Mesenchymal stem cell (in vitro differentiated cells and primary cell): ENCODE measurements at regions not wholly inside any gene's neighbourhood (a gene's known extent, or its start where the extent isn't known, plus 50 kb on each side); places are given as distances from the start of the nearest gene placed in this dataset.

ENCODE experiments used
- DNase-seq: peaks from one replicate; pipeline ENCODE4 v3.0.0-alpha.2; 2013
- H2AFZ ChIP-seq: one replicate; pipeline ENCODE4 v1.6.1; 2013; ENCODE audit warnings: low read depth, mild to moderate bottlenecking, control low read depth, inconsistent platforms, low read length, moderate library complexity
- H2AK5ac ChIP-seq: 2 replicates; pipeline ENCODE4 v1.6.1; 2013; ENCODE audit warnings: low read length, moderate library complexity, mild to moderate bottlenecking, inconsistent platforms; ENCODE audit not compliant: severe bottlenecking
- H2BK120ac ChIP-seq: one replicate; pipeline ENCODE4 v1.6.1; 2013; ENCODE audit warnings: low read depth, mild to moderate bottlenecking, inconsistent platforms, low read length, moderate library complexity
- H2BK12ac ChIP-seq, 2 experiments: one replicate each; pipeline ENCODE4 v1.6.1; 2013; ENCODE audit warnings: inconsistent platforms in 2 of 2, low read length in 2 of 2, mild to moderate bottlenecking in 2 of 2, moderate library complexity in 2 of 2, control low read depth in 1 of 2
- H2BK15ac ChIP-seq: one replicate; pipeline ENCODE4 v1.6.1; 2013; ENCODE audit warnings: mild to moderate bottlenecking, low read depth, inconsistent platforms; ENCODE audit not compliant: poor library complexity, severe bottlenecking
- H2BK5ac ChIP-seq: 2 replicates; pipeline ENCODE4 v1.6.1; 2013; ENCODE audit warnings: low read depth, mild to moderate bottlenecking, low read length, control low read depth, inconsistent platforms; ENCODE audit not compliant: poor library complexity, severe bottlenecking
- H3K14ac ChIP-seq, 2 experiments: one replicate each; pipeline ENCODE4 v1.6.1; 2013; ENCODE audit warnings: inconsistent platforms in 2 of 2, low read length in 2 of 2, control low read depth in 1 of 2, mild to moderate bottlenecking in 1 of 2, moderate library complexity in 1 of 2
- H3K18ac ChIP-seq, 2 experiments: one replicate each; pipeline ENCODE4 v1.6.1; 2013; ENCODE audit warnings: inconsistent platforms in 2 of 2, low read length in 2 of 2, control low read depth in 1 of 2, low read depth in 1 of 2, mild to moderate bottlenecking in 1 of 2
- H3K23ac ChIP-seq, 2 experiments: one replicate each; pipeline ENCODE4 v1.6.1; 2013; ENCODE audit warnings: inconsistent platforms in 2 of 2, low read length in 2 of 2, mild to moderate bottlenecking in 2 of 2, moderate library complexity in 2 of 2, control low read depth in 1 of 2
- H3K27ac ChIP-seq: 2 replicates; pipeline ENCODE4 v1.5.1; 2013; ENCODE audit warnings: mild to moderate bottlenecking, moderate library complexity, low read length, control low read depth, inconsistent platforms; ENCODE audit not compliant: poor library complexity, severe bottlenecking
- H3K27me3 ChIP-seq, 2 experiments: 2 replicates each; pipeline versions ENCODE4 v1.6.1 to v1.7.0; 2013; ENCODE audit warnings: low read length in 2 of 2, mild to moderate bottlenecking in 2 of 2, moderate library complexity in 2 of 2, control low read depth in 1 of 2, inconsistent platforms in 1 of 2; ENCODE audit not compliant: control insufficient read depth in 1 of 2, insufficient read depth in 1 of 2
- H3K36me3 ChIP-seq, 2 experiments: 2 replicates each; pipeline versions ENCODE4 v1.6.1 to v1.7.0; 2013; ENCODE audit warnings: low read length in 2 of 2, control low read depth in 1 of 2, inconsistent platforms in 1 of 2, low read depth in 1 of 2, mild to moderate bottlenecking in 1 of 2; ENCODE audit not compliant: insufficient read depth in 2 of 2, control insufficient read depth in 1 of 2
- H3K4ac ChIP-seq, 2 experiments: one replicate each; pipeline ENCODE4 v1.6.1; 2013; ENCODE audit warnings: inconsistent platforms in 2 of 2, low read length in 2 of 2, mild to moderate bottlenecking in 2 of 2, moderate library complexity in 2 of 2, control low read depth in 1 of 2, low read depth in 1 of 2
- H3K4me1 ChIP-seq: 2 replicates; pipeline ENCODE4 v1.6.1; 2013; ENCODE audit warnings: low read depth, low read length, control low read depth; ENCODE audit not compliant: control insufficient read depth, insufficient read depth
- H3K4me2 ChIP-seq: 2 replicates; pipeline ENCODE4 v1.6.1; 2013; ENCODE audit warnings: low read length, mild to moderate bottlenecking, inconsistent platforms; ENCODE audit not compliant: poor library complexity, severe bottlenecking
- H3K4me3 ChIP-seq, 2 experiments: 2 replicates each; pipeline versions ENCODE4 v1.5.1 to v1.7.0; 2013; ENCODE audit warnings: low read length in 2 of 2, mild to moderate bottlenecking in 2 of 2, control low read depth in 1 of 2, low read depth in 1 of 2; ENCODE audit not compliant: insufficient read depth in 1 of 2
- H3K79me1 ChIP-seq: replicated peaks from 2 replicates; pipeline ENCODE4 v1.6.1; 2013; ENCODE audit warnings: mild to moderate bottlenecking, control low read depth, low read length, inconsistent platforms; ENCODE audit not compliant: poor library complexity, severe bottlenecking
- H3K9ac ChIP-seq: 2 replicates; pipeline ENCODE4 v1.7.0; 2013; ENCODE audit warnings: mild to moderate bottlenecking, low read length, moderate library complexity
- H3K9me3 ChIP-seq: 2 replicates; pipeline ENCODE4 v1.7.0; 2013; ENCODE audit warnings: mild to moderate bottlenecking, low read length; ENCODE audit not compliant: control insufficient read depth
- H4K8ac ChIP-seq: one replicate; pipeline ENCODE4 v1.6.1; 2013; ENCODE audit warnings: inconsistent platforms, mild to moderate bottlenecking, low read length, moderate library complexity
- H4K91ac ChIP-seq: one replicate; pipeline ENCODE4 v1.6.1; 2013; ENCODE audit warnings: mild to moderate bottlenecking, low read length, inconsistent platforms
- WGBS: methylation state at CpG from one replicate; pipeline ENCODE4 v1.1.7; 2013; ENCODE audit warnings: mixed read lengths; 5-methylcytosine and 5-hydroxymethylcytosine counted together

DNA sequence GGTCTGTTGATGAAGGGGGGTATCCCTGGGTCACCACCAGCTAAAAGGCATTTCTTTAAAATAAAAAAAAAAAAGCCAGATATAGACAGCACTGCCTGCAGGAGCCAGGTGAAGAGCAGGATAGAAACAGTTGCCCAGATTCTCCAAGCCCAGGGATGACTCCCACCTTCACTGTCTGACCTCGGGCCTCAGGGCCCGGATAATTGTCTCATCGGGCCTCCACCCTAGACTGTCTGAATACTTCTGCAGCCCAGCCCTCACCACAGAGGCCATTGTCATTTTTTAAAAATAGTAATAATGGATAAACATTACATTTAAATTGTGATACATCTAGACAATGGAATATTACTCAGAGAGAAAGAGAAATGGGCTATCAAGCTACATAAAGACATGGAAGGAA, 92.8 kb upstream of the TNRC6C start:
- H3K27ac ChIP-seq, result no peak overlapping the region
- H2BK120ac ChIP-seq, result no peak overlapping the region
- peaks cover 35 to 61% of the 10 kb centered on the region in 2 experiments for H3K27me3 ChIP-seq
- no peak overlapping the region for H2BK12ac ChIP-seq
- no peak overlapping the region for H3K23ac ChIP-seq
- no CpG with 5 or more reads among the region's 3 CpGs for WGBS
- H3K79me1 ChIP-seq, result no peaks in the 10 kb centered on the region
- no peak overlapping the region for H4K91ac ChIP-seq
- no peak overlapping the region for H3K18ac ChIP-seq
- no peak overlapping the region for H2BK15ac ChIP-seq
- no peak overlapping the region for H3K4me2 ChIP-seq
- no peaks in the 10 kb centered on the region for H3K9me3 ChIP-seq
- H4K8ac ChIP-seq, result no peak overlapping the region
- peak overlapping the region; percentile 29 for H3K9ac ChIP-seq
- no peak overlapping the region for H2BK5ac ChIP-seq
- H3K4me1 ChIP-seq, result no peaks in the 10 kb centered on the region
- H3K4ac ChIP-seq, result no peak overlapping the region
- no peak overlapping the region for H2AK5ac ChIP-seq
- no peak overlapping the region for H2AFZ ChIP-seq
- no peak overlapping the region for H3K14ac ChIP-seq
- H3K4me3 ChIP-seq, result no peak overlapping the region
- no peak for DNase-seq
- no peaks in the 10 kb centered on the region for H3K36me3 ChIP-seq

DNA sequence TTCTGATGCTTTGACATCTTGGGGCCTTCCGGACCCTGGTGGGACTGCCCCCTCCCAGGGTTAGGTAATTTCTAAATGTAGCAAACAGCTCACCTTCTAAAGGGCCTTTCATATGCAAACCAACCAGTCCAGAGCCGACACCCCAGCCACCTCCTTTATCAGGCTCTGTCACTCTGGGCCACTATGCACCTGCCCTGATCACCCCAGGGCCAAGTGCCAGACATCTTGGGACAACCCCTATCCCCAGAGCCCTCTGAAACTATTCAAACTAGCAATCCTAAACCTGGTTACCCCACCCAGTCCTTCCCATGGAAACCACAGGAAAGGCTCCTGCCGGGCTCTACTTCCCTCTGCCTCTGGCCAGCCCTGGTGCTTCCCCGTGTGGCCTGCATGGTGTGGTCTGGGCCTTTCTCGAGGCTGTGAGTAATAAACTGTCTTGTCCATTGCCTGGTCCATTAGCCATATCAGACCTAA, 91.2 kb upstream of the TNRC6C start:
- Histone ChIP-seq H2BK12ac (no peak overlapping the region), H3K27ac (no peak overlapping the region), H3K36me3 (no peaks in the 10 kb centered on the region), H4K8ac (no peak overlapping the region), H2AK5ac (no peak overlapping the region), H3K4me2 (no peak overlapping the region), H3K4ac (no peak overlapping the region), H3K4me1 (no peaks in the 10 kb centered on the region), H4K91ac (no peak overlapping the region), H2BK5ac (no peak overlapping the region), H3K23ac (no peak overlapping the region), H3K27me3 (peaks cover 24 to 49% of the 10 kb centered on the region in 2 experiments), H3K4me3 (no peak overlapping the region), H2AFZ (no peak overlapping the region), H2BK120ac (no peak overlapping the region), H3K18ac (no peak overlapping the region), H3K79me1 (no peaks in the 10 kb centered on the region), H3K9me3 (no peaks in the 10 kb centered on the region), H2BK15ac (no peak overlapping the region), H3K14ac (no peak overlapping the region), H3K9ac (no peak overlapping the region)
- DNase-seq, result no peak
- WGBS, result 83% methylated on average over 5 of the region's 5 CpGs

DNA sequence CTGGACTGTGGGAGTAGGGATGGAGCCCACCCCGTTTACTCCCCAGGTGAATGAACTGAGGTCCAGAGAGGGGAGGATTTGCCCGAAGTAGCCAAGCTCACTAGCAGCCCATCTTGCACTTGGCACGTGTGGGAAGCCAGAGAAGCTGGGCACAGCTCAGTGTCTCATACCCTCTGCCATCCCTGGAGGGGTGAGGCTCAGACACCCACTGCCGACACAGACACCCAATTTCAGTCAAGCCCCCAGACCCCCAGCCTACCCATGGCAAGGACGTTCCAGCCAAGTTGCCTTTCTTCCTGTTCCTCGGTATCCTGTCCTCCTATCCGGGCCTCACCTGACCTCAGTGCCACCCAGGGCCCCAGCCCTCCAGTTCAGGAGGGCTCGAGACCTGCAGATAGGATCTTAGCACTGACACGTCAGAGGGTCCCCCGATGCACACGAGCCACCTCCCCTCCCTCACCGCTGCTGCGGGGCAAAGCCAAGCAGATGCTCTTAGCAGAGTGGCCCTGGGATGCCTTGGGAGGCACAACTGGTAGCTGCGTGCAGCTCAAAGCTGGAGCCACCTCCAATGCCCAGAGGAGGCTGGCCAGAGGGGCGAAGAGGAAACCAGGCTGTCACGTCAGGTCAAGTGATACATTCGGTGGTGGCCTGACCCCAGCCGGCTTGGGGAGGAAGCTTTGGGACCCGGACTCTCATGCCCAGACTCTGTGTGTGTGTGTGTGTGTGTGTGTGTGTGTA, 90.4 kb upstream of the TNRC6C start:
- Histone ChIP-seq H3K9ac (no peak overlapping the region), H3K18ac (no peak overlapping the region), H3K4me2 (no peak overlapping the region), H2BK120ac (no peak overlapping the region), H3K4me1 (peaks cover 4% of the 10 kb centered on the region), H4K91ac (no peak overlapping the region), H2BK15ac (no peak overlapping the region), H3K27ac (no peak overlapping the region), H4K8ac (no peak overlapping the region), H3K9me3 (no peaks in the 10 kb centered on the region), H3K4me3 (no peak overlapping the region), H3K27me3 (peaks cover 29 to 53% of the 10 kb centered on the region in 2 experiments), H3K14ac (no peak overlapping the region), H3K23ac (no peak overlapping the region), H2BK5ac (no peak overlapping the region), H3K4ac (no peak overlapping the region), H3K79me1 (no peaks in the 10 kb centered on the region), H3K36me3 (no peaks in the 10 kb centered on the region), H2BK12ac (no peak overlapping the region), H2AK5ac (no peak overlapping the region), H2AFZ (no peak overlapping the region)
- DNase-seq, result no peak
- 87% methylated on average over 19 of the region's 19 CpGs for WGBS

DNA sequence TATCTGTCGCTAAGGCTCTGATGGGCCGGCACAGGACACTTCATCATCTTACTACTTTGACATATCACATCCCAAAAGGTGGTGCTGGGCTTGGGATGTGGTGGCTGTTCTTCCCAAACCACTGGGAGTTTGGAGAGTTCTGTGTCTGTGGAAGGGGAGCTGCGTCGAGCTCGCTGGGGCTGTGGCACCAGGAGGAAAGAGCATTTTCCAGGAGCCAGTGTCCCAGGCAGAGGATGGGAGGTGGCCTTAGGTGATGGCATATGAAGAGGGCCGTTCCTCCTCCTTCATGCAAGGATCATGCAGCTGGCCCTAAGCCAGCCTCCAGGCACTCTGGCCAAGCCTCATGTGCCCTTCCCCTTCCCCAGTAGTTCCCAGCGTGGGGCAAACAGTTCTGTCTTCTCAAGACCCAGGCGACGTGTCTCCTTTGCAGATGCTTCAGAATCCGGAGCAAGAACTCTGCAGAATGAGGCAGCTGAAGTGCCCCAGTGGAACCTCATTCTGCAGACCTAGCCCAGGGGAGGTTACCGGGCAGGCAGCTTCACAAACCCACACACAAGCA, 89.4 kb upstream of the TNRC6C start:
- 87% methylated on average over 10 of the region's 11 CpGs for whole genome bisulfite sequencing
- Histone ChIP-seq H3K9me3 (no peaks in the 10 kb centered on the region), H3K4ac (no peak overlapping the region), H2AK5ac (no peak overlapping the region), H4K8ac (no peak overlapping the region), H4K91ac (no peak overlapping the region), H2BK120ac (no peak overlapping the region), H3K79me1 (no peaks in the 10 kb centered on the region), H3K27me3 (peaks cover 34 to 52% of the 10 kb centered on the region in 2 experiments), H3K4me1 (peaks cover 5% of the 10 kb centered on the region), H3K23ac (no peak overlapping the region), H2BK15ac (no peak overlapping the region), H3K18ac (no peak overlapping the region), H3K36me3 (no peaks in the 10 kb centered on the region), H2BK12ac (no peak overlapping the region), H3K9ac (no peak overlapping the region), H3K4me3 (no peak overlapping the region), H3K27ac (no peak overlapping the region), H2BK5ac (no peak overlapping the region), H3K14ac (no peak overlapping the region), H3K4me2 (no peak overlapping the region), H2AFZ (no peak overlapping the region)
- DNase-seq, result no peak
